K562 (cell line): ENCODE measurements at regions not wholly inside any gene's neighbourhood (a gene's known extent, or its start where the extent isn't known, plus 50 kb on each side); places are given as distances from the start of the nearest gene placed in this dataset.

Experiments
- HDAC2 ChIP-seq: fragments of 450-650 bp; IDR thresholded peaks from 2 replicates; pipeline ENCODE4 v1.6.1; 2016; ENCODE audit warnings: mild to moderate bottlenecking
- HDAC6 ChIP-seq: IDR thresholded peaks from 2 replicates; pipeline ENCODE4 v1.6.1; 2012; ENCODE audit warnings: low read depth, mild to moderate bottlenecking, control low read depth, inconsistent platforms, low read length, moderate library complexity
- SMAD1 ChIP-seq: fragments of 150-350 bp; IDR thresholded peaks from 2 replicates; pipeline ENCODE4 v1.6.1; 2014; ENCODE audit warnings: low read length, low read depth; ENCODE audit not compliant: partially characterized antibody
- TF ChIP-seq, protein P1 (sequence below): fragments of 450-650 bp; formaldehyde crosslinking; IDR thresholded peaks from 2 replicates; pipeline ENCODE4 v1.4.0; 2022; ENCODE audit warnings: missing genetic modification characterization
- TF ChIP-seq, protein P2 (sequence below): fragments of 250-450 bp; sonication (Bioruptor Pico); IDR thresholded peaks from 2 replicates; pipeline ENCODE4 v1.9.0; 2021; ENCODE audit warnings: mild to moderate bottlenecking, inconsistent platforms
- TF ChIP-seq, protein P3 (sequence below): fragments of 450-650 bp; formaldehyde crosslinking; IDR thresholded peaks from 2 replicates; pipeline ENCODE4 v1.4.0; 2020; ENCODE audit warnings: mild to moderate bottlenecking, moderate library complexity
- TF ChIP-seq, protein P4 (sequence below): fragments of 150-350 bp; IDR thresholded peaks from 2 replicates; pipeline ENCODE4 v1.6.1; 2014; ENCODE audit warnings: low read depth, mild to moderate bottlenecking, low read length, borderline replicate concordance

DNA sequence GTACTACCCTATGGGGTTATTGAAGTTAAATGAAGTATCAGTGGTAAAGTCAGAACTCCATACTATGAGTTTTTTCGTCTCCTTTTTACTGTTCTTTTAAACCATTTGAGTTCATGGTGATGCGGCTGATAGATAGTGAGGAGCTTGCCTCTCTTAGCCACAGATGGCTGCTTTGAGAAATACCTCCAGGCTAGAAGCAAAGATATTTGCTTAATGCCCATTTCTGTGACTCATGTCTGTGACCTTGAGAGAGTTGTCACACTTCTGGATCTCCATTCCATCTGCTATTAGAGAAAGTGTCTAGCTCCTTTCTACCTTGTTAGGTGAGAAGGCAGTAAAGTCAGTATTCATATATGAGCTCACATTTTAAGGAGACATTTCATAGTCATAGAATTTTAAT, 89.5 kb upstream of the PLXNA2 start (continued):
- TF ChIP-seq HDAC6 (no peak), SMAD1 (no peak), HDAC2 (no peak)
- TF ChIP-seq, protein P1, sequence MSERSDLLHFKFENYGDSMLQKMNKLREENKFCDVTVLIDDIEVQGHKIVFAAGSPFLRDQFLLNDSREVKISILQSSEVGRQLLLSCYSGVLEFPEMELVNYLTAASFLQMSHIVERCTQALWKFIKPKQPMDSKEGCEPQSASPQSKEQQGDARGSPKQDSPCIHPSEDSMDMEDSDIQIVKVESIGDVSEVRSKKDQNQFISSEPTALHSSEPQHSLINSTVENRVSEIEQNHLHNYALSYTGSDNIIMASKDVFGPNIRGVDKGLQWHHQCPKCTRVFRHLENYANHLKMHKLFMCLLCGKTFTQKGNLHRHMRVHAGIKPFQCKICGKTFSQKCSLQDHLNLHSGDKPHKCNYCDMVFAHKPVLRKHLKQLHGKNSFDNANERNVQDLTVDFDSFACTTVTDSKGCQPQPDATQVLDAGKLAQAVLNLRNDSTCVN (CRISPR knock-in tag), result no peak
- TF ChIP-seq, protein P2, sequence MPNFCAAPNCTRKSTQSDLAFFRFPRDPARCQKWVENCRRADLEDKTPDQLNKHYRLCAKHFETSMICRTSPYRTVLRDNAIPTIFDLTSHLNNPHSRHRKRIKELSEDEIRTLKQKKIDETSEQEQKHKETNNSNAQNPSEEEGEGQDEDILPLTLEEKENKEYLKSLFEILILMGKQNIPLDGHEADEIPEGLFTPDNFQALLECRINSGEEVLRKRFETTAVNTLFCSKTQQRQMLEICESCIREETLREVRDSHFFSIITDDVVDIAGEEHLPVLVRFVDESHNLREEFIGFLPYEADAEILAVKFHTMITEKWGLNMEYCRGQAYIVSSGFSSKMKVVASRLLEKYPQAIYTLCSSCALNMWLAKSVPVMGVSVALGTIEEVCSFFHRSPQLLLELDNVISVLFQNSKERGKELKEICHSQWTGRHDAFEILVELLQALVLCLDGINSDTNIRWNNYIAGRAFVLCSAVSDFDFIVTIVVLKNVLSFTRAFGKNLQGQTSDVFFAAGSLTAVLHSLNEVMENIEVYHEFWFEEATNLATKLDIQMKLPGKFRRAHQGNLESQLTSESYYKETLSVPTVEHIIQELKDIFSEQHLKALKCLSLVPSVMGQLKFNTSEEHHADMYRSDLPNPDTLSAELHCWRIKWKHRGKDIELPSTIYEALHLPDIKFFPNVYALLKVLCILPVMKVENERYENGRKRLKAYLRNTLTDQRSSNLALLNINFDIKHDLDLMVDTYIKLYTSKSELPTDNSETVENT (CRISPR knock-in tag), result no peak
- TF ChIP-seq, protein P3, sequence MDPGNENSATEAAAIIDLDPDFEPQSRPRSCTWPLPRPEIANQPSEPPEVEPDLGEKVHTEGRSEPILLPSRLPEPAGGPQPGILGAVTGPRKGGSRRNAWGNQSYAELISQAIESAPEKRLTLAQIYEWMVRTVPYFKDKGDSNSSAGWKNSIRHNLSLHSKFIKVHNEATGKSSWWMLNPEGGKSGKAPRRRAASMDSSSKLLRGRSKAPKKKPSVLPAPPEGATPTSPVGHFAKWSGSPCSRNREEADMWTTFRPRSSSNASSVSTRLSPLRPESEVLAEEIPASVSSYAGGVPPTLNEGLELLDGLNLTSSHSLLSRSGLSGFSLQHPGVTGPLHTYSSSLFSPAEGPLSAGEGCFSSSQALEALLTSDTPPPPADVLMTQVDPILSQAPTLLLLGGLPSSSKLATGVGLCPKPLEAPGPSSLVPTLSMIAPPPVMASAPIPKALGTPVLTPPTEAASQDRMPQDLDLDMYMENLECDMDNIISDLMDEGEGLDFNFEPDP (CRISPR knock-in tag), result no peak
- TF ChIP-seq, protein P4, sequence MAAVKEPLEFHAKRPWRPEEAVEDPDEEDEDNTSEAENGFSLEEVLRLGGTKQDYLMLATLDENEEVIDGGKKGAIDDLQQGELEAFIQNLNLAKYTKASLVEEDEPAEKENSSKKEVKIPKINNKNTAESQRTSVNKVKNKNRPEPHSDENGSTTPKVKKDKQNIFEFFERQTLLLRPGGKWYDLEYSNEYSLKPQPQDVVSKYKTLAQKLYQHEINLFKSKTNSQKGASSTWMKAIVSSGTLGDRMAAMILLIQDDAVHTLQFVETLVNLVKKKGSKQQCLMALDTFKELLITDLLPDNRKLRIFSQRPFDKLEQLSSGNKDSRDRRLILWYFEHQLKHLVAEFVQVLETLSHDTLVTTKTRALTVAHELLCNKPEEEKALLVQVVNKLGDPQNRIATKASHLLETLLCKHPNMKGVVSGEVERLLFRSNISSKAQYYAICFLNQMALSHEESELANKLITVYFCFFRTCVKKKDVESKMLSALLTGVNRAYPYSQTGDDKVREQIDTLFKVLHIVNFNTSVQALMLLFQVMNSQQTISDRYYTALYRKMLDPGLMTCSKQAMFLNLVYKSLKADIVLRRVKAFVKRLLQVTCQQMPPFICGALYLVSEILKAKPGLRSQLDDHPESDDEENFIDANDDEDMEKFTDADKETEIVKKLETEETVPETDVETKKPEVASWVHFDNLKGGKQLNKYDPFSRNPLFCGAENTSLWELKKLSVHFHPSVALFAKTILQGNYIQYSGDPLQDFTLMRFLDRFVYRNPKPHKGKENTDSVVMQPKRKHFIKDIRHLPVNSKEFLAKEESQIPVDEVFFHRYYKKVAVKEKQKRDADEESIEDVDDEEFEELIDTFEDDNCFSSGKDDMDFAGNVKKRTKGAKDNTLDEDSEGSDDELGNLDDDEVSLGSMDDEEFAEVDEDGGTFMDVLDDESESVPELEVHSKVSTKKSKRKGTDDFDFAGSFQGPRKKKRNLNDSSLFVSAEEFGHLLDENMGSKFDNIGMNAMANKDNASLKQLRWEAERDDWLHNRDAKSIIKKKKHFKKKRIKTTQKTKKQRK, result no peak
